Retinal pigment epithelial cell (primary cell): ENCODE measurements at regions not wholly inside any gene's neighbourhood (a gene's known extent, or its start where the extent isn't known, plus 50 kb on each side); places are given as distances from the start of the nearest gene placed in this dataset.
"Not testable (repeated sequence)": the region's sequence is repeated elsewhere in the genome, so short reads cannot be mapped to it uniquely, and the experiment has no call there.

Experiments used
- DNase-seq: peaks from one replicate; pipeline ENCODE4 v3.0.0-alpha.2; 2010; ENCODE audit warnings: low read depth
- H3K4me3 ChIP-seq: 2 replicates; pipeline ENCODE4 v1.5.1; 2011; ENCODE audit warnings: mild to moderate bottlenecking, low read length, control low read depth, moderate library complexity
- CTCF ChIP-seq: conservative IDR thresholded peaks from 2 replicates; pipeline ENCODE4 v1.5.1; 2011; ENCODE audit warnings: low read depth, low read length, control low read depth, inconsistent platforms

DNA sequence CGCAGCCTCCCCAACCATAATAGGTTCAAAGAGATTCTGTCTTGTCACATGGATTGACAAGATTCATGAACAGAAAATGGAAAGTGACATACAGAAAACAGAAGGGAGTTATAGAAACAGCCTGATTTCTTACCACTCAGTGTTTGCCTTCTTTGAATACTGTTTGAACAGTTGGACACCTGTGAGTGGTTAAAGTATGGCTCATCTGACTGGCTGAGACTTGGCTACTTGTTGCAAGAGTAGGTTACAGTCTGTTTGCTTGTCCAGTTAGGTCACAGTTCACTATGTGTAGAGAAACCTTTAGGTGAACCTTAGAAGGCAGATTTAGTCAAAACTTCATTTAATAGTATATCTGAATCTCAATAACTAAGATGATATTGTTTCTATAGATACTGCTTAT, 1003.9 kb upstream of the EPHA6 start:
- no peak overlapping the region for H3K4me3 ChIP-seq
- DNase-seq = no peak
- TF ChIP-seq CTCF = no peak

DNA sequence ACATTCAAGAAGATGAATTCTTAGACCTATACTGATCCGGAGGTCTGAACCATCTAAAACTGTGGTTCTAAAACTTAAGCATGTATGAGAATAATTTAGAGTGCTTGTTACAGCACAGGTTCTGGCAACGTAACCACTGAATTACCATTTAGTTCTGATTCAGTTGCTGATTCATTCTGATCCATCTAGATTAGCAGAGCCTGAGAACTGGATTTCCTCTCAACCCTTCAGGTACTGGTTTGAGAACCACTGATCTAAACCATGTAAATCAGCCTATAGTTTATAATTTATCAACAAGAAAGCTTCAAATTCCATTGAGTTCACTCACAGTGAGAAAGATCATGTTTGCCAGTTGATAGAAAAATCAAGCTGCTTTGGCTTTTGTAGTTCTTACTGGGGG, 1001.1 kb upstream of the EPHA6 start:
- DNase-seq = no peak
- no peak overlapping the region for H3K4me3 ChIP-seq
- no peak for TF ChIP-seq CTCF

GRCh38 chr3:95815828-95816227, 998.6 kb upstream of the EPHA6 start:
- TF ChIP-seq CTCF = no peak
- H3K4me3 ChIP-seq = no peak overlapping the region
- no peak for DNase-seq

DNA sequence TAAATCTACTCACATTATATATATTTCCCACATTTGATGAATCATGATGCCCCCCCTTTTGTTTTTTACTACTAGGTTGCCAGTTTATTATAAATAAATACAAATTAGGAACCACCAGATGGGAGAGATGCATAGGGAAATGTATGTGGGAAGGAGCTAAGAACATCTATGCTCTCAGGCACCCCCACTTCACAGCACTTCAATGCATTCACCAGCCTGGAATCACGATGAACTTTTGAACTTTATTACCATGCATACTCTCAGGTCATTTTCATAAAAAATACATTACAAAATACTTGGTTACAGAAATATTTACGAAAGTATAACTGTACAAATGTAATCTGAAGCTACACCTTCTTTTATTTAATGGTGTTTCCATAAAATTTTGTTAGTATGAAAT, 988.0 kb upstream of the EPHA6 start:
- no peak for TF ChIP-seq CTCF
- no peak for DNase-seq
- H3K4me3 ChIP-seq = no peak overlapping the region

DNA sequence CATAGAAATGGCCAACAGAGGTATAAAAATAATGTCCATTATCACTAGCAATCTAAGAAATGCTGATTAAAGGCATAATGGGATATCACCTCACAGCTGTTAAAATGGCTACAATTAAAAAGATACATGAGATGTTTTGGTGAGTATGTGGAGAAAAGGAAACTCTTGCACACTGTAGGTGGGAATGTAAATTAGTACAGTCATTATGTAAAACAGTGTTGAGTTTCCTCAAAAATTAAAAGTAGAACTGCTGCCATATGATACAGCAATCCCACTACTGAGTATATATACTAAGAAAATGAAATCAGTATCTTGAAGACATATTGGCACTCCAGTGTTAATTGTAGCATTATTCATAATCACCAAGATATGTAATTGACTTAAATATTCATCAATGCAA, 982.2 kb upstream of the EPHA6 start:
- no peak for DNase-seq
- no peak for TF ChIP-seq CTCF

DNA sequence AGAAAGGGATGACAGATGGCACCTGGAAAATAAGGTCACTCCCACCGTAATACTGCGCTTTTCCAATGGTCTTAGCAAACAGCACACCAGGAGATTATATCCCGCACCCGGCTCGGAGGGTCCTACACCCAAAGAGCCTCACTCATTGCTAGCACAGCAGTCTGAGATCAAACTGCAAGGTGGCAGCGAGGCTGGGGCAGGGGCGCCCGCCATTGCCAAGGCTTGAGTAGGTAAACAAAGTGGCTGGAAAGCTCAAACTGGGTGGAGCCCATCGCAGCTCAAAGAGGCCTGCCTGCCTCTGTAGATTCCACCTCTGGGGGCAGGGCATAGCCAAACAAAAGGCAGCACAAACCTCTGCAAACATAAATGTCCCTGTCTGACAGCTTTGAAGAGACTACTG, 953.8 kb upstream of the EPHA6 start:
- DNase-seq, H3K4me3 ChIP-seq: not testable (repeated sequence)

More for the DNA sequence above, 982.2 kb upstream of the EPHA6 start:
- no peak overlapping the region for H3K4me3 ChIP-seq

DNA sequence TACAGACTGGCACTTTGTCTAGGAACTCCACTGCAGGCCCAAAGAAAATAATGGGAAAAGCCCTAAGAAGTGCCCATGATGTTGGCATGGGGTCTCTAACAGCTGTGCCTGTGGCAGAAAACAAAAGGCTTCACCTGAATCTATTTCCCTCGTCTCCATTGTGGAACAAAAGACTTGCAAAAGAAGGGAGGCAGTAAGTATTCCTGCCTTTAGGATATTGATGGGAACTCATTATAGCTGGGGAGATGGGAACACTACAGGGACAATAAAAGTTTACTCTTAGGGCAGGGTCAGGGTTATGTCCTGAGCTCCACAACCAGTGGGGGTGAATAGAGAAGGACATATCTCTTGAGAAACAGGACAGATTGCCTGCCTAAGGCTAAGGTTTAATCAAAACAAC, 930.6 kb upstream of the EPHA6 start:
- no peak for TF ChIP-seq CTCF
- no peak for DNase-seq
- H3K4me3 ChIP-seq = no peak overlapping the region

- DNase-seq = no peak
- TF ChIP-seq CTCF = no peak
- no peak overlapping the region for H3K4me3 ChIP-seq
These were observed 927.8 kb upstream of the EPHA6 start for GRCh38 chr3:95886616-95887015.
